ENCODE measurements at regions not wholly inside any gene's neighbourhood (a gene's known extent, or its start where the extent isn't known, plus 50 kb on each side); places are given as distances from the start of the nearest gene placed in this dataset.
"Not testable (repeated sequence)": the region's sequence is repeated elsewhere in the genome, so short reads cannot be mapped to it uniquely, and the experiment has no call there.

GRCh38 chr9:40906879-40907278 is 221.6 kb downstream of the FOXD4L6 start:
- DNase-seq (ENCODE audit: low read depth), result not testable (repeated sequence)

GRCh38 chr9:40892315-40892714 is 236.2 kb downstream of the FOXD4L6 start:
- not testable (repeated sequence) for DNase-seq (ENCODE audit: low read depth)

DNA sequence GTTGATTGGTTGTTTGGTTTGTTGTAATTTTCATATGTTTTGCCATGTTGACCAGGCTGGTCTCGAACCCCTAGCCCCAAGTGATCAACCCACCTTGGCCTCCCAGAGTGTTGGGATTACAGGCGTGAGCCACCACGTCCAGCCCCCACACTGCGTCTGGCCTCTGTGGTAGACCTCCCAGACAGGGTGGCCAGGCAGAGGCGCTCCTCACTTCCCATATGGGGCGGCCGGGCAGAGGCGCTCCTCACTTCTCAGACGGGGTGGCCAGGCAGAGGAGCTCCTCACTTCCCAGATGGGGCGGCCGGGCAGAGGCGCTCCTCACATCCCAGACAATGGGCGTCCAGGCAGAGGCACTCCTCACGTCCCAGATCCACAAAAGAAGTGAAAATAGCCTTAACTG is 242.6 kb downstream of the FOXD4L6 start:
- DNase-seq (ENCODE audit: low read depth), result not testable (repeated sequence)

- DNase-seq (ENCODE audit: low read depth), result not testable (repeated sequence)
Observed at GRCh38 chr9:40884902-40885490, 243.5 kb downstream of the FOXD4L6 start.

DNA sequence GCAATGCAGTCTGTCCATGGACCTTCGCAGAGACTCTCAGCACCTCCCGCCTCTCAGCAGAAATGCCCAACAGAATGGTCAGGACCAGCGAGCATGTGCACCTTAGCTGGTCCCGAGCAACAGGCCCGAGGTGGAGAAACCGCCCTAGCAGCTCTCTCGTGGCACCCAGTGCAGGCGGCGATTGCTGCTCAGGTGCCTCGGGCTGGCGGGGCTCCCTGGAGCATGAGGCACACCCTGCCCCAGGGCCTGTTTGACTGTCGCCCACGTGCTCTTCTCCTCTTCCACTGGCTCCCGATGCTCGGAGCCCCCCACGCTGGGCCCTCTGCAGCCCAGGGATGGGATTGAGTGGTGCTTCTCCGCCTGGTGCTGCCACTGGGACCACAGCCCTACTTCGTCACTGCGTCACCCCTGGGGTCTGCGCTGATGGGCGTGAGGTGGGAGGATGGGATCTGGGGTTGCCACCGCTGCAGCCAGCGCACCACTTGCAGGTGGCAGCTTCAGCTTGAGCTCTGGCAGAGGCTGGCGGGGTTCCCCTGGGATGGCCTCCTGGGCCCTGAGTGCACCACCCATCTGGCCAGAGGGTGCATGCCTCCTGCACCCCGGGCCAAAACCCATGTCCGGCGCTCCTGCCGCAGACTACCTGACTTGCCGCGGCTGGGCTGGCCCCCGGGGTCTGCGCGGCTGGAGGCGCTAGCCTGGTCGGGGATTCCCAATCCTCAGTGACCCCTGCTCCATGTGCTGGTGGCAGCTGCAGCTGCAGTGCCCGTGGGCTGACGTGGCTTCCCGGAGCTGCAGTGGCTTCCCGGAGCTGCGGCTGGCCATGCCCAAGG is 244.2 kb downstream of the FOXD4L6 start:
- no peak for DNase-seq (ENCODE audit: low read depth)

DNA sequence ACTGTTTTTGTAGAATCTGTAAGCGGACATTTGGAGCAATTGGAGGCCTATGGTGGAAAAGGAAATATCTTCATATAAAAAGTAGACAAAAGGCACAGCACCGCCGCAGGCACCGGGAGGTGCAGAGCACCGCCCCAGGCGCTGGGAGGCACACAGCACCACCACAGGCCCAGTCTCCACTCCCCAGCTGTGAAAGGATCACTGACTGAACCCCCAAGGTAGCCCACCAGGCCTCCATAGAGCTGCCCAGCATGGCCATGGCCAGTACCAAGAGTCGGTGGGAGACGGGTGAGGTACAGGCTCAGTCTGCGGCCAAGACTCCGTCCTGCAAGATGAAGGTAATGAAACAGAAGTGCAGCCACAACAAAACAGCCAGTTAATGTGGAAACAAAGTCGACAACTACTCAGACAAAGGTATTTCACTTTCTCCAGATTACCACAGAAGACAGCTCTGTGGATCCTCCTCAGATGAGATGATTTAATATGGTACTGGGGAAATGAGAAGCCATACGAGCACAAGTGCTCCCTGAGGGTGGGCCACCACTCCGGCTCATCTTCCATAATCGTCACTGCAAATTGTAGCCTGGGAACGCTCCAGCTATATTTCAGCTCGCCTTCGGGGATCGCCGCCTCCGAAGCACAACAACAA is 244.9 kb downstream of the FOXD4L6 start:
- not testable (repeated sequence) for DNase-seq (ENCODE audit: low read depth)

GRCh38 chr9:40873753-40874295 is 254.7 kb downstream of the FOXD4L6 start:
- not testable (repeated sequence) for DNase-seq (ENCODE audit: low read depth)

DNA sequence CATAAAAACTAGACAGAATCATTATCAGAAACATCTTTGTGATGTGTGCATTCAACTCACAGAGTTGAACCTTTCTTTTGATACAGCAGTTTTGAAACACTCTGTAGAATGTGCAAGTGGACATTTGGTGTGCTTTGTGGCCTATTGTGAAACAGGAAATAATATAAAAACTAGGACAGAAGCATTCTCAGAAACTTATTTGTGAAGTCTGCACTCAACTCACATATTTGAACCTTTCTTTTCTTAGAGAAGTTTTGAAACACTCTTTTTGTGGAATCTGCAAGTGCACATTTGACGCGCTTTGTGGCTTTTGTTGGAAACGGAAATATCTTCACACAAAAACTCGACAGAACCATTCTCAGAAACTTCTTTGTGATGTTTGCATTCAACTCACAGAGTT is 260.0 kb downstream of the FOXD4L6 start:
- not testable (repeated sequence) for DNase-seq (ENCODE audit: low read depth)
